ENCODE measurements at regions not wholly inside any gene's neighbourhood (a gene's known extent, or its start where the extent isn't known, plus 50 kb on each side); places are given as distances from the start of the nearest gene placed in this dataset.

GRCh38 chr5:84874196-84874595 lies 489.5 kb upstream of the EDIL3 start:
- TF ChIP-seq CTCF (IDR thresholded peaks at IDR 0.05) = no peak
- TF ChIP-seq POLR2A (IDR thresholded peaks at IDR 0.05) = no peak
